Skin epidermis (tissue), 12 donors: ENCODE measurements at regions not wholly inside any gene's neighbourhood (a gene's known extent, or its start where the extent isn't known, plus 50 kb on each side); places are given as distances from the start of the nearest gene placed in this dataset.
A peak's percentile ranks its signal among the peaks of the same experiment; 100 is the strongest.

Experiments
- H3K27ac ChIP-seq, 21 experiments: fragments of 200-600 bp; sonication (generic) in 11 of 21; one replicate each; pipeline ENCODE4 v1.5.0; 2020; ENCODE audit warnings: mild to moderate bottlenecking in 3 of 21, inconsistent platforms in 2 of 21, moderate library complexity in 2 of 21
- H3K4me3 ChIP-seq, 7 experiments: fragments of 200-600 bp; sonication (generic) in 2 of 7; one replicate each; pipeline ENCODE4 v1.5.0; 2020; ENCODE audit warnings: inconsistent platforms in 2 of 7, mild to moderate bottlenecking in 2 of 7, moderate library complexity in 1 of 7

GRCh38 chr18:61951396-61951795 is 58.6 kb upstream of the RNF152 start:
- peak overlapping the region in 14 of 21 experiments; percentile 12 to 86 (median 38) for H3K27ac ChIP-seq
- H3K4me3 ChIP-seq, result no peak overlapping the region

GRCh38 chr18:61950371-61950770 is 57.6 kb upstream of the RNF152 start:
- peak overlapping the region in 3 of 21 experiments; percentile 47 to 86 (median 53) for H3K27ac ChIP-seq
- H3K4me3 ChIP-seq, result no peak overlapping the region

GRCh38 chr18:61949946-61950345 is 57.1 kb upstream of the RNF152 start:
- Histone ChIP-seq H3K27ac (peak overlapping the region in 11 of 21 experiments; percentile 10 to 86 (median 47)), H3K4me3 (peak overlapping the region in 1 of 7 experiments; percentile 2)

GRCh38 chr18:61948846-61949438 is 56.1 kb upstream of the RNF152 start:
- Histone ChIP-seq H3K27ac (peak overlapping the region in 7 of 21 experiments; percentile 3 to 86 (median 53)), H3K4me3 (no peak overlapping the region)

- no peak overlapping the region for H3K4me3 ChIP-seq
- peak overlapping the region in 5 of 21 experiments; percentile 36 to 86 (median 61) for H3K27ac ChIP-seq
These were observed 55.5 kb upstream of the RNF152 start for GRCh38 chr18:61948281-61948741.

GRCh38 chr18:61946449-61946848 is 53.6 kb upstream of the RNF152 start:
- Histone ChIP-seq H3K4me3 (no peak overlapping the region), H3K27ac (peak overlapping the region in 1 of 21 experiments; percentile 86)

- H3K27ac ChIP-seq, result no peak overlapping the region
- no peak overlapping the region for H3K4me3 ChIP-seq
These were observed 50.6 kb upstream of the RNF152 start for GRCh38 chr18:61943175-61943964.
